Endothelial cell of umbilical vein (primary cell): ENCODE measurements at regions not wholly inside any gene's neighbourhood (a gene's known extent, or its start where the extent isn't known, plus 50 kb on each side); places are given as distances from the start of the nearest gene placed in this dataset.

ENCODE experiments used
- BruUV-seq: library from RNA; stranded (reverse); fragments of 400-500 nt; replicated peaks from 2 replicates; lab custom pipeline; 2021; lab: Mats Ljungman, UMichigan
- CTCF ChIA-PET: fragments of 300-600, 350-600 bp; sonication (Branson Sonifier 250); formaldehyde crosslinking; loops from one replicate; lab custom pipeline; 2021; ENCODE audit warnings: antibody characterized with exemption, inconsistent platforms; lab: Charles Lee
- POLR2A ChIA-PET: fragments of 300-600, 350-600 bp; sonication (Branson Sonifier 250); formaldehyde crosslinking; loops from one replicate; lab custom pipeline; 2021; ENCODE audit warnings: antibody characterized with exemption, inconsistent platforms; lab: Charles Lee
- DNase-seq: peaks from one replicate; pipeline ENCODE4 v3.0.0-alpha.2; 2011; ENCODE audit warnings: low read depth, low spot score
- FAIRE-seq: peaks from 2 replicates; lab custom pipeline; 2011; peaks lifted over from hg19 to GRCh38; lab: Jason Lieb, UNC
- H2AFZ ChIP-seq: 2 replicates; pipeline ENCODE4 v1.6.0; 2012; ENCODE audit warnings: low read depth, low read length, control low read depth, inconsistent platforms
- H3K27ac ChIP-seq: 2 replicates; pipeline ENCODE4 v1.5.1; 2011; ENCODE audit warnings: low read depth, mild to moderate bottlenecking, control low read depth, low read length, moderate library complexity; ENCODE audit not compliant: insufficient read depth
- H3K27me3 ChIP-seq, 2 experiments: 2 replicates each; pipeline versions ENCODE4 v1.6.0 to v1.6.1; 2011; ENCODE audit warnings: low read length in 2 of 2, mixed read lengths in 1 of 2; ENCODE audit not compliant: control insufficient read depth in 2 of 2, insufficient read depth in 2 of 2
- H3K36me3 ChIP-seq, 2 experiments: 2 replicates in 1 of 2; 3 replicates in 1 of 2; pipeline ENCODE4 v1.5.1; 2011; ENCODE audit warnings: low read length in 2 of 2, mild to moderate bottlenecking in 1 of 2, moderate library complexity in 1 of 2; ENCODE audit not compliant: control insufficient read depth in 2 of 2, insufficient read depth in 2 of 2; ENCODE audit errors: extremely low read depth in 1 of 2
- H3K4me1 ChIP-seq: 3 replicates; pipeline ENCODE4 v1.5.1; 2011; ENCODE audit warnings: mild to moderate bottlenecking, low read length; ENCODE audit not compliant: control insufficient read depth, insufficient read depth; ENCODE audit errors: extremely low read depth
- H3K4me2 ChIP-seq: 2 replicates; pipeline ENCODE4 v1.6.1; 2011; ENCODE audit warnings: low read length, control low read depth, mixed read lengths; ENCODE audit not compliant: insufficient read depth
- H3K4me3 ChIP-seq, 3 experiments: fragments of 200-600 bp in 1 of 3; sonication (generic), shearing (Covaris generic) in 1 of 3; replicated peaks in 1 of 3; 2 replicates each; pipeline ENCODE4 v1.5.1; 2011 to 2016; ENCODE audit warnings: control low read depth in 3 of 3, low read length in 3 of 3, mild to moderate bottlenecking in 2 of 3, inconsistent platforms in 1 of 3, low read depth in 1 of 3, moderate library complexity in 1 of 3; ENCODE audit not compliant: insufficient read depth in 1 of 3
- H3K79me2 ChIP-seq: 2 replicates; pipeline ENCODE4 v1.6.0; 2012; ENCODE audit warnings: low read length, inconsistent platforms; ENCODE audit not compliant: control insufficient read depth, insufficient read depth
- H3K9ac ChIP-seq: replicated peaks from 2 replicates; pipeline ENCODE3; 2011; ENCODE audit warnings: low read length, control low read depth; ENCODE audit not compliant: insufficient read depth; ENCODE audit errors: extremely low read depth
- H3K9me1 ChIP-seq: replicated peaks from 3 replicates; pipeline ENCODE4 v1.6.0; 2011; ENCODE audit warnings: mild to moderate bottlenecking, low read length; ENCODE audit not compliant: control insufficient read depth, insufficient read depth; ENCODE audit errors: extremely low read depth
- H3K9me3 ChIP-seq: replicated peaks from 2 replicates; pipeline ENCODE4 v1.5.1; 2012; ENCODE audit warnings: low read length, inconsistent platforms; ENCODE audit not compliant: control insufficient read depth, insufficient read depth
- H4K20me1 ChIP-seq: replicated peaks from 2 replicates; pipeline ENCODE3; 2011; ENCODE audit warnings: mild to moderate bottlenecking, low read length; ENCODE audit not compliant: control insufficient read depth, insufficient read depth; ENCODE audit errors: extremely low read depth
- CTCF ChIP-seq, 2 donors: IDR thresholded peaks; 1 replicate in 1 of 2; 2 replicates in 1 of 2; pipeline ENCODE4 v1.5.1; 2011; ENCODE audit warnings: low read length in 2 of 2, mild to moderate bottlenecking in 2 of 2, moderate library complexity in 2 of 2, control low read depth in 1 of 2, inconsistent platforms in 1 of 2, low read depth in 1 of 2; ENCODE audit not compliant: insufficient read depth in 1 of 2; ENCODE audit errors: extremely low read depth in 1 of 2
- EZH2 ChIP-seq: IDR thresholded peaks from 2 replicates; pipeline ENCODE4 v1.6.1; 2012; ENCODE audit warnings: borderline replicate concordance, low read depth, mild to moderate bottlenecking, moderate library complexity, low read length, inconsistent platforms; ENCODE audit not compliant: severe bottlenecking
- FOS ChIP-seq: IDR thresholded peaks from 2 replicates; pipeline ENCODE4 v1.6.1; 2011; ENCODE audit warnings: mild to moderate bottlenecking, low read length, moderate library complexity, borderline replicate concordance; ENCODE audit not compliant: insufficient read depth
- GATA2 ChIP-seq: IDR thresholded peaks from 2 replicates; pipeline ENCODE4 v1.7.0; 2011; ENCODE audit warnings: low read depth, mild to moderate bottlenecking, moderate library complexity, mixed read lengths, low read length; ENCODE audit not compliant: insufficient read length, insufficient read depth
- JUN ChIP-seq: IDR thresholded peaks from 2 replicates; pipeline ENCODE4 v1.6.1; 2011; ENCODE audit warnings: borderline replicate concordance, low read depth; ENCODE audit not compliant: insufficient read length, insufficient read depth
- MAX ChIP-seq: IDR thresholded peaks from 2 replicates; pipeline ENCODE4 v1.6.1; 2011; ENCODE audit not compliant: insufficient read depth, insufficient read length
- MYC ChIP-seq: IDR thresholded peaks from one replicate; pipeline ENCODE4 v1.6.1; 2011; ENCODE audit warnings: mild to moderate bottlenecking, low read depth, low read length
- POLR2A ChIP-seq: IDR thresholded peaks from 2 replicates; pipeline ENCODE4 v1.6.1; 2012; ENCODE audit warnings: low read depth, mild to moderate bottlenecking, control low read depth, low read length
- POLR2AphosphoS5 ChIP-seq: IDR thresholded peaks from 2 replicates; pipeline ENCODE4 v1.6.1; 2012; ENCODE audit warnings: low read depth, mild to moderate bottlenecking, control low read depth, low read length, moderate library complexity; ENCODE audit not compliant: insufficient read depth
- dilution Hi-C: fragments of 300-500 bp; cut with MboI; formaldehyde crosslinking; loops from one replicate; pipeline ENCODE4 v1.15.0; 2019; ENCODE audit warnings: low sequenced_read_pairs; ENCODE audit not compliant: extremely low pct_ligation_motif_present
- intact Hi-C: fragments of 100-400 bp; cut with micrococcal nuclease; formaldehyde crosslinking; loops from one replicate; pipeline ENCODE4 v1.10.0; 2022

GRCh38 chrX:117215683-117216082 is 752.9 kb upstream of the CT83 start:
- TF ChIP-seq EZH2: no peak
- TF ChIP-seq POLR2AphosphoS5: no peak
- no peak for TF ChIP-seq POLR2A
- no peak for TF ChIP-seq JUN
- TF ChIP-seq CTCF (IDR thresholded peaks at IDR 0.05; ENCODE audit: extremely low read depth in 1 of 2, insufficient read depth in 1 of 2, low read depth in 1 of 2, low read length in 2 of 2): no peak
- TF ChIP-seq MAX: no peak
- TF ChIP-seq GATA2: no peak
- no peak for TF ChIP-seq FOS
- no peak for TF ChIP-seq MYC
- Histone ChIP-seq H3K79me2 (no peaks in the 10 kb centered on the region), H3K9ac (no peak overlapping the region), H3K27me3 (no peaks in the 10 kb centered on the region), H3K36me3 (no peaks in the 10 kb centered on the region), H2AFZ (no peak overlapping the region), H4K20me1 (no peaks in the 10 kb centered on the region), H3K27ac (no peak overlapping the region), H3K4me2 (no peak overlapping the region), H3K4me3 (no peak overlapping the region), H3K9me3 (no peaks in the 10 kb centered on the region), H3K9me1 (no peaks in the 10 kb centered on the region), H3K4me1 (no peaks in the 10 kb centered on the region)
- FAIRE-seq: no peak
- DNase-seq: no peak
- intact Hi-C loops (no loop called here), dilution Hi-C loops (no loop called here)
- no TSS peak for BruUV-seq
- ChIA-PET CTCF (no interaction called here), POLR2A (no interaction called here)
